ENCODE measurements at regions not wholly inside any gene's neighbourhood (a gene's known extent, or its start where the extent isn't known, plus 50 kb on each side); places are given as distances from the start of the nearest gene placed in this dataset.

- TF ChIP-seq CEBPB (IDR thresholded peaks at IDR 0.05), result no peak
- no peak for TF ChIP-seq EGR1 (IDR thresholded peaks at IDR 0.05)
Measured at GRCh38 chr10:46175831-46176230, 111.0 kb upstream of the ANTXRL start.
